GM12878 (cell line): ENCODE measurements at regions not wholly inside any gene's neighbourhood (a gene's known extent, or its start where the extent isn't known, plus 50 kb on each side); places are given as distances from the start of the nearest gene placed in this dataset.

Source experiments
- ATAC-seq: fragments of 200-7000 bp; cut with Tn5 transposase; 3 replicates; pipeline ENCODE4 v1.9.1; 2020; ENCODE audit warnings: mild to moderate bottlenecking, moderate library complexity
- BruUV-seq: library from RNA; stranded (reverse); fragments of 400-500 nt; replicated peaks from 2 replicates; lab custom pipeline; 2021; lab: Mats Ljungman, UMichigan
- CTCF ChIA-PET: fragments of 300-600 bp; sonication (Branson Sonifier 250); formaldehyde crosslinking; extraction: SDS; loops from one replicate; lab custom pipeline; 2021; ENCODE audit warnings: inconsistent platforms; lab: Yijun Ruan, JAX
- POLR2A ChIA-PET: fragments of 350-600 bp; formaldehyde crosslinking; extraction: SDS; loops from one replicate; lab custom pipeline; 2021; ENCODE audit warnings: inconsistent platforms; lab: Charles Lee
- RAD21 ChIA-PET: fragments of 300-600 bp; sonication (Branson Sonifier 250); formaldehyde crosslinking; loops from one replicate; lab custom pipeline; 2023; ENCODE audit warnings: antibody characterized with exemption; ENCODE audit not compliant: unreplicated experiment; lab: Charles Lee
- SMC1A ChIA-PET: fragments of 300-600 bp; sonication (Branson Sonifier 250); formaldehyde crosslinking; loops from one replicate; lab custom pipeline; 2023; ENCODE audit not compliant: unreplicated experiment, uncharacterized antibody; lab: Charles Lee
- DNase-seq: peaks from one replicate; pipeline ENCODE4 v3.0.0-alpha.2; 2011; ENCODE audit warnings: low read depth, low spot score
- FAIRE-seq: peaks from 3 replicates; lab custom pipeline; 2011; peaks lifted over from hg19 to GRCh38; lab: Jason Lieb, UNC
- H2AFZ ChIP-seq: 2 replicates; pipeline ENCODE4 v1.6.0; 2011; ENCODE audit warnings: low read depth, low read length, control low read depth; ENCODE audit not compliant: control insufficient read depth
- H3K27ac ChIP-seq: 2 replicates; pipeline ENCODE4 v1.5.1; 2011; ENCODE audit warnings: control low read depth; ENCODE audit not compliant: control insufficient read depth, insufficient read depth
- H3K27me3 ChIP-seq, 2 experiments: replicated peaks in 1 of 2; 2 replicates each; pipeline versions ENCODE4 v1.6.0 to v1.6.1; 2011; ENCODE audit warnings: low read length in 1 of 2; ENCODE audit not compliant: control insufficient read depth in 2 of 2, insufficient read depth in 2 of 2
- H3K36me3 ChIP-seq, 2 experiments: 2 replicates each; pipeline ENCODE4 v1.5.1; 2011; ENCODE audit warnings: low read length in 1 of 2; ENCODE audit not compliant: control insufficient read depth in 2 of 2, insufficient read depth in 2 of 2
- H3K4me1 ChIP-seq: 2 replicates; pipeline ENCODE4 v1.6.1; 2011; ENCODE audit warnings: mild to moderate bottlenecking, low read length, moderate library complexity, mixed read lengths; ENCODE audit not compliant: control insufficient read depth, insufficient read depth
- H3K4me2 ChIP-seq: 2 replicates; pipeline ENCODE4 v1.6.0; 2011; ENCODE audit warnings: control low read depth; ENCODE audit not compliant: control insufficient read depth, insufficient read depth
- H3K4me3 ChIP-seq: fragments of 200-600 bp; sonication (generic); 2 replicates; pipeline ENCODE4 v1.5.1; 2016
- H3K79me2 ChIP-seq: 2 replicates; pipeline ENCODE4 v1.6.0; 2011; ENCODE audit warnings: low read length; ENCODE audit not compliant: control insufficient read depth, insufficient read depth
- H3K9ac ChIP-seq: 2 replicates; pipeline ENCODE4 v1.8.0; 2011; ENCODE audit warnings: low read length, control low read depth, mixed read lengths; ENCODE audit not compliant: control insufficient read depth, insufficient read depth
- H3K9me3 ChIP-seq: replicated peaks from 3 replicates; pipeline ENCODE4 v1.5.1; 2011; ENCODE audit warnings: mild to moderate bottlenecking, low read length; ENCODE audit not compliant: control insufficient read depth, insufficient read depth
- H4K20me1 ChIP-seq: 2 replicates; pipeline ENCODE4 v1.6.0; 2011; ENCODE audit not compliant: control insufficient read depth, insufficient read depth
- ASH2L ChIP-seq: fragments of 300-600, 200-600 bp; sonication (generic); IDR thresholded peaks from 2 replicates; pipeline ENCODE4 v1.6.1; 2017; ENCODE audit warnings: low read depth, mild to moderate bottlenecking, borderline replicate concordance
- EGR1 ChIP-seq, 2 experiments: IDR thresholded peaks; 1 replicate in 1 of 2; 2 replicates in 1 of 2; pipeline ENCODE4 v1.6.1; 2011 to 2012; ENCODE audit warnings: low read depth in 2 of 2, low read length in 2 of 2, borderline replicate concordance in 1 of 2, mild to moderate bottlenecking in 1 of 2, moderate library complexity in 1 of 2
- EZH2 ChIP-seq: IDR thresholded peaks from 2 replicates; pipeline ENCODE4 v1.6.1; 2012; ENCODE audit warnings: low read depth, mild to moderate bottlenecking, control low read depth, inconsistent platforms, low read length, borderline replicate concordance; ENCODE audit not compliant: control insufficient read depth
- MEF2B ChIP-seq: fragments of 450-650 bp; IDR thresholded peaks from 2 replicates; pipeline ENCODE4 v1.6.1; 2018; ENCODE audit warnings: mild to moderate bottlenecking, moderate library complexity; ENCODE audit not compliant: partially characterized antibody, poor library complexity, severe bottlenecking
- MTA2 ChIP-seq: fragments of 450-650 bp; IDR thresholded peaks from 2 replicates; pipeline ENCODE4 v1.6.1; 2016; ENCODE audit warnings: low read depth, mild to moderate bottlenecking, moderate library complexity
- MTA3 ChIP-seq: IDR thresholded peaks from 2 replicates; pipeline ENCODE4 v1.6.1; 2012; ENCODE audit warnings: low read length, inconsistent platforms, borderline replicate concordance
- NFYA ChIP-seq: IDR thresholded peaks from 2 replicates; pipeline ENCODE4 v1.6.1; 2011; ENCODE audit warnings: low read depth, mild to moderate bottlenecking, low read length, improper control_type of control experiment, borderline replicate concordance
- PML ChIP-seq: IDR thresholded peaks from 2 replicates; pipeline ENCODE4 v1.6.1; 2012; ENCODE audit warnings: low read length, inconsistent platforms
- RB1 ChIP-seq: fragments of 450-650 bp; formaldehyde crosslinking; IDR thresholded peaks from 2 replicates; pipeline ENCODE4 v1.6.1; 2017; ENCODE audit warnings: mild to moderate bottlenecking, borderline replicate concordance
- SMAD1 ChIP-seq: fragments of 450-650 bp; IDR thresholded peaks from 2 replicates; pipeline ENCODE4 v1.6.1; 2018; ENCODE audit warnings: mild to moderate bottlenecking, low read depth; ENCODE audit not compliant: partially characterized antibody
- TCF12 ChIP-seq: IDR thresholded peaks from 2 replicates; pipeline ENCODE4 v1.6.1; 2011; ENCODE audit warnings: low read depth, mild to moderate bottlenecking, low read length
- WGBS: methylation state at CpG from one replicate; pipeline ENCODE4 v1.1.6; 2016; ENCODE audit warnings: low lambda C conversion rate; ENCODE audit not compliant: insufficient replicate concordance, insufficient coverage; ENCODE audit errors: missing lambda C conversion rate; 5-methylcytosine and 5-hydroxymethylcytosine counted together
- in situ Hi-C: fragments of 300-500 bp; cut with MboI; formaldehyde crosslinking; loops from 9 replicates; pipeline ENCODE4 v1.14.3; 2018; ENCODE audit warnings: mixed read lengths
- intact Hi-C: fragments of 100-400 bp; cut with micrococcal nuclease; formaldehyde crosslinking; loops from one replicate; pipeline ENCODE4 v1.14.2; 2022; ENCODE audit not compliant: unreplicated experiment
- TF ChIP-seq, protein P1 (sequence below): IDR thresholded peaks from 2 replicates; pipeline ENCODE4 v1.6.1; 2011; ENCODE audit warnings: borderline replicate concordance, low read depth, mild to moderate bottlenecking, moderate library complexity, mixed read lengths, low read length; ENCODE audit not compliant: insufficient read depth; ENCODE audit errors: extremely low read length
- TF ChIP-seq, protein P2 (sequence below): fragments of 450-650 bp; conservative IDR thresholded peaks from 2 replicates; pipeline ENCODE4 v1.6.1; 2017; ENCODE audit warnings: mild to moderate bottlenecking, moderate library complexity
- TF ChIP-seq, protein P3 (sequence below): fragments of 150-350 bp; IDR thresholded peaks from 2 replicates; pipeline ENCODE4 v1.6.1; 2016; ENCODE audit warnings: low read depth, low read length

DNA sequence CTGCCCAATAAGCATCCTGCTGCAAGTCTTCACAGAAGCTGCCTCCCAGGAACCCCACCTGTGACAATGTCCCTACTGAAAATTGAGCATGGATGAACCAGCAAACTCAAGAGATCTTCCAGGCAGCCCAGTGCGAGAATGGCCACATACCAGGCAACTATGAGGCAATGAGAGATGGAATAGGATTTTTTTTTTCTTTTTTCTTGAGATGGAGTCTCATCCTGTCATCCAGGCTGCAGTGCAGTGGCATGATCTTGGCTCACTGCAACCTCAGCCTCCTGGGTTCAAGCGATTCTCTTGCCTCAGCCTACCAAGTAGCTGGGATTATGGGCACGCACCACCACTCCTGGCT is 60.9 kb upstream of the ARL8B start:
- in situ Hi-C loops (loop anchor here (10.0 kb wide), 1 partner anchor 706 kb away; no protein-coding TSS in a partner anchor), intact Hi-C loops (no loop called here)
- ATAC-seq, result no peak
- ChIA-PET SMC1A (interaction anchor here (11.6 to 14.1 kb wide), 2 partner anchors 23 to 347 kb away, joined by 181 to 203 read pairs; no protein-coding TSS in a partner anchor), RAD21 (no interaction called here), CTCF (interaction anchor here (1.2 to 11.7 kb wide), 3 partner anchors 339 to 350 kb away, joined by 3 to 201 read pairs (median 53); no protein-coding TSS in a partner anchor), POLR2A (no interaction called here)
- 81% methylated on average over 3 of the region's 3 CpGs for WGBS
- Histone ChIP-seq H3K79me2 (no peaks in the 10 kb centered on the region), H2AFZ (no peak overlapping the region), H3K9ac (no peak overlapping the region), H3K27ac (no peak overlapping the region), H4K20me1 (no peaks in the 10 kb centered on the region), H3K36me3 (no peaks in the 10 kb centered on the region), H3K27me3 (no peaks in the 10 kb centered on the region; a peak in 2 of 4 replicates), H3K4me3 (no peak overlapping the region), H3K9me3 (no peaks in the 10 kb centered on the region; the same call in 2 of the 3 replicates), H3K4me2 (no peak overlapping the region), H3K4me1 (peaks cover 6% of the 10 kb centered on the region)
- DNase-seq, result no peak
- TF ChIP-seq MEF2B (no peak), NFYA (no peak), SMAD1 (no peak), TCF12 (no peak), PML (no peak), RB1 (no peak), MTA3 (no peak), MTA2 (no peak), EGR1 (IDR thresholded peaks at IDR 0.05; ENCODE audit: borderline replicate concordance in 1 of 2, low read depth in 2 of 2, low read length in 2 of 2) (no peak), EZH2 (no peak), ASH2L (no peak)
- TF ChIP-seq, protein P1, sequence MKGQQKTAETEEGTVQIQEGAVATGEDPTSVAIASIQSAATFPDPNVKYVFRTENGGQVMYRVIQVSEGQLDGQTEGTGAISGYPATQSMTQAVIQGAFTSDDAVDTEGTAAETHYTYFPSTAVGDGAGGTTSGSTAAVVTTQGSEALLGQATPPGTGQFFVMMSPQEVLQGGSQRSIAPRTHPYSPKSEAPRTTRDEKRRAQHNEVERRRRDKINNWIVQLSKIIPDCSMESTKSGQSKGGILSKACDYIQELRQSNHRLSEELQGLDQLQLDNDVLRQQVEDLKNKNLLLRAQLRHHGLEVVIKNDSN, result no peak
- TF ChIP-seq, protein P2, sequence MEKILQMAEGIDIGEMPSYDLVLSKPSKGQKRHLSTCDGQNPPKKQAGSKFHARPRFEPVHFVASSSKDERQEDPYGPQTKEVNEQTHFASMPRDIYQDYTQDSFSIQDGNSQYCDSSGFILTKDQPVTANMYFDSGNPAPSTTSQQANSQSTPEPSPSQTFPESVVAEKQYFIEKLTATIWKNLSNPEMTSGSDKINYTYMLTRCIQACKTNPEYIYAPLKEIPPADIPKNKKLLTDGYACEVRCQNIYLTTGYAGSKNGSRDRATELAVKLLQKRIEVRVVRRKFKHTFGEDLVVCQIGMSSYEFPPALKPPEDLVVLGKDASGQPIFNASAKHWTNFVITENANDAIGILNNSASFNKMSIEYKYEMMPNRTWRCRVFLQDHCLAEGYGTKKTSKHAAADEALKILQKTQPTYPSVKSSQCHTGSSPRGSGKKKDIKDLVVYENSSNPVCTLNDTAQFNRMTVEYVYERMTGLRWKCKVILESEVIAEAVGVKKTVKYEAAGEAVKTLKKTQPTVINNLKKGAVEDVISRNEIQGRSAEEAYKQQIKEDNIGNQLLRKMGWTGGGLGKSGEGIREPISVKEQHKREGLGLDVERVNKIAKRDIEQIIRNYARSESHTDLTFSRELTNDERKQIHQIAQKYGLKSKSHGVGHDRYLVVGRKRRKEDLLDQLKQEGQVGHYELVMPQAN, result no peak
- TF ChIP-seq, protein P3, sequence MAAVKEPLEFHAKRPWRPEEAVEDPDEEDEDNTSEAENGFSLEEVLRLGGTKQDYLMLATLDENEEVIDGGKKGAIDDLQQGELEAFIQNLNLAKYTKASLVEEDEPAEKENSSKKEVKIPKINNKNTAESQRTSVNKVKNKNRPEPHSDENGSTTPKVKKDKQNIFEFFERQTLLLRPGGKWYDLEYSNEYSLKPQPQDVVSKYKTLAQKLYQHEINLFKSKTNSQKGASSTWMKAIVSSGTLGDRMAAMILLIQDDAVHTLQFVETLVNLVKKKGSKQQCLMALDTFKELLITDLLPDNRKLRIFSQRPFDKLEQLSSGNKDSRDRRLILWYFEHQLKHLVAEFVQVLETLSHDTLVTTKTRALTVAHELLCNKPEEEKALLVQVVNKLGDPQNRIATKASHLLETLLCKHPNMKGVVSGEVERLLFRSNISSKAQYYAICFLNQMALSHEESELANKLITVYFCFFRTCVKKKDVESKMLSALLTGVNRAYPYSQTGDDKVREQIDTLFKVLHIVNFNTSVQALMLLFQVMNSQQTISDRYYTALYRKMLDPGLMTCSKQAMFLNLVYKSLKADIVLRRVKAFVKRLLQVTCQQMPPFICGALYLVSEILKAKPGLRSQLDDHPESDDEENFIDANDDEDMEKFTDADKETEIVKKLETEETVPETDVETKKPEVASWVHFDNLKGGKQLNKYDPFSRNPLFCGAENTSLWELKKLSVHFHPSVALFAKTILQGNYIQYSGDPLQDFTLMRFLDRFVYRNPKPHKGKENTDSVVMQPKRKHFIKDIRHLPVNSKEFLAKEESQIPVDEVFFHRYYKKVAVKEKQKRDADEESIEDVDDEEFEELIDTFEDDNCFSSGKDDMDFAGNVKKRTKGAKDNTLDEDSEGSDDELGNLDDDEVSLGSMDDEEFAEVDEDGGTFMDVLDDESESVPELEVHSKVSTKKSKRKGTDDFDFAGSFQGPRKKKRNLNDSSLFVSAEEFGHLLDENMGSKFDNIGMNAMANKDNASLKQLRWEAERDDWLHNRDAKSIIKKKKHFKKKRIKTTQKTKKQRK, result no peak
- no TSS peak for BruUV-seq
- FAIRE-seq, result no peak
